ENCODE measurements at regions not wholly inside any gene's neighbourhood (a gene's known extent, or its start where the extent isn't known, plus 50 kb on each side); places are given as distances from the start of the nearest gene placed in this dataset.

DNA sequence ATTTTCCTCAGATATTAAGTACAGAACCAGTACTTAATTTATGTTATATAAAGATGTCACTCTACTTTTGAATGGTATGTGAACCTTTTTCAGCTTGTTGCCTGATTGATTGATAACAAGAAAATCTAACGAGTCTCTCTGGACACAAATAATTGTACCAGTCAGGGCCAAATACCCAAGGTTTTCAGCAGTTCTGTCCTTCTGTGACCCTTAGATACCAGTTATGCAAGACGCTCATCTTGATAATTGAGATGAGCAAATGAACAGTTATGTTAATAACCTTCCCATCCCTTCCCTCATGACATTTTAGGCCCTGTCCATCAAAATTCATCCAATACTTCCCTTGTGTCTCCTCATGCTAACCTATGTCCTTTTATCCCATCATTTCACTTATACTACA, 185.9 kb upstream of the G2E3 start:
- no peak for TF ChIP-seq NFIC (IDR thresholded peaks at IDR 0.05)

DNA sequence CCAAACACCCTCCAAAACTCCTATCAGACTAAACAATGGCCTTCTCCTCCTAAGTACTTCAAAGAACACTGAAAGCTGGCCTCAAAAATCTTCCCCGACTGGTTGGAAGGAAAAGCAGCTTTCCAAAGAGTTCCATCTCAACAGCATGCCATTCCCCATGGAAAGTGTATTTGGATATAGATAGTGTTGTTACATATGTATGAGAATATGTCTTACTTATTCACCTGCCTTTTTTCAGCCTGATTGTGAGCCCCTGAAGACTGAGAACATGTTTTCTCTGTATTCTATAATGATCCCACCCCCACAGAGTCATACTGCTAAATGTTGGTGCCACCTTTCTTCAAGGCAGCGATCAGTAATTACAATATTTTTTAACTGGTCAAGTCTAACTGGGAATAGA, 185.4 kb upstream of the G2E3 start:
- TF ChIP-seq EGR1 (IDR thresholded peaks at IDR 0.05) = no peak
- no peak for TF ChIP-seq ZBTB7A (IDR thresholded peaks at IDR 0.05; ENCODE audit: low read depth)
- no peak for TF ChIP-seq TEAD4 (IDR thresholded peaks at IDR 0.05)

DNA sequence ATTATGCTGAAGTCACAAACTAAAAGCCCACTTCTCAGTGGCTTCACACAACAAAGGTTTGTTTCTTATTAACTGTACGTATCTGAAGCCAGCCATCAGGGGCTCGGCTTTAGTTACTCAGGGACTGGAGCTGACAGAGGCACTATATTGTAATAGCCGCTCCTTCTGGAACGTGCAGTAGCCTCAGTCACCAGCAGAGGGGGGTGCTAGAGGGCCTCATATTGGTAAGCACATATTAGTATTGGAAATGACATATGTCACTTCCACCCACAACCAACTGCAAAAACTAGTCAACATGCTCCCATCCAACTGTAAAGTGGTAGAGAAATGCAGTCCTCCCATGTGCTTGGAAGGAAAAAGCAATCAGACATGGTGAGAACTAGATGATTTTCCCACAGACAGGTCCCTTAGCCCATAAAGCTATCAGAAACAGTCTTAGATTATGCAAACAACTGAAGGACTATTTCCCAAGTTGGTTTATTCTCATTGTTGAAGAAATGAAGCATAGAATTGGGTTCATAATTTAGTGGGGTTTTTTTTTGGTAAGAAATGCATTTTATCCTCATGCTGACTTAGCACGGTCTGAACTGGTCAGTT, 183.6 kb upstream of the G2E3 start:
- TF ChIP-seq NFIC (IDR thresholded peaks at IDR 0.05) = no peak
- no peak for TF ChIP-seq TAF1 (IDR thresholded peaks at IDR 0.05; ENCODE audit: low read depth)
- peak; percentile 63 for TF ChIP-seq RAD21 (IDR thresholded peaks at IDR 0.05; ENCODE audit: low read depth)
- no peak for TF ChIP-seq EGR1 (IDR thresholded peaks at IDR 0.05)
- TF ChIP-seq, protein P1, sequence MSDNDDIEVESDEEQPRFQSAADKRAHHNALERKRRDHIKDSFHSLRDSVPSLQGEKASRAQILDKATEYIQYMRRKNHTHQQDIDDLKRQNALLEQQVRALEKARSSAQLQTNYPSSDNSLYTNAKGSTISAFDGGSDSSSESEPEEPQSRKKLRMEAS (IDR thresholded peaks at IDR 0.05) = no peak
- no peak for TF ChIP-seq ZBTB7A (IDR thresholded peaks at IDR 0.05; ENCODE audit: low read depth)

DNA sequence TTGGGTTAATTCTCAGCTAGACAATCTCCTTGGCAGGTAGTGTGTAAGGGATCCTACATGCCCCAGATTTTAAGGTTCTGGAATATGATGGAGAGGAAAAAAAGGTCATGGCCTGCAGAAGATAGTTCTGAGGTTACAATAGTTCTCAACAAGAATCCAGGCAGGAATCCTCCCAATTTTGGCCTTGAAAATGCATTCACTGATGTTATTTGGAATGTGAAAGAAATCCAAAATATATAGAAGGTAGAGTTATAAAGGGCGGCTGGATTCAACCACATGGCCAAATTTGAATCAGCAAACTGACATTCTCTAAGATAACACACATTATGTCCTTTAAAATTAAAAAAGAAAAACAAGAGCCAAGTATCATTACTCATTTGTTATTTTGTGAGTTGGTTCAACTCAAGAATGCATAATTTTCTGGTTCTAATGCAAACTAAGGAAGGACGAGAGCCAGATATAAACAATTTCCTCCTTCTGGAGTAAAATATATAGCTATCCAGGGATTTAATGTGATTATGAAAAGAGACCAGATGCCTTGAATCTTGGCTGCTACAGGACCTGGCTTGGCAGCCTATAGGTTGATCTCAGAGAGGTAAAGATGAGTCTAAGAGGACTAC, 177.0 kb upstream of the G2E3 start:
- TF ChIP-seq CREB1 (IDR thresholded peaks at IDR 0.05; ENCODE audit: low read depth) (no peak), TEAD4 (IDR thresholded peaks at IDR 0.05) (no peak), TCF12 (IDR thresholded peaks at IDR 0.05; ENCODE audit: low read depth) (no peak), RAD21 (IDR thresholded peaks at IDR 0.05; ENCODE audit: low read depth) (no peak), FOXM1 (IDR thresholded peaks at IDR 0.05; ENCODE audit: borderline replicate concordance, low read depth) (no peak), TAF1 (IDR thresholded peaks at IDR 0.05; ENCODE audit: low read depth) (no peak), EP300 (IDR thresholded peaks at IDR 0.05; ENCODE audit: borderline replicate concordance) (no peak), NFIC (IDR thresholded peaks at IDR 0.05) (no peak), ZBTB7A (IDR thresholded peaks at IDR 0.05; ENCODE audit: low read depth) (no peak), EGR1 (IDR thresholded peaks at IDR 0.05) (no peak), YY1 (IDR thresholded peaks at IDR 0.05; ENCODE audit: low read depth) (no peak), CEBPB (IDR thresholded peaks at IDR 0.05) (no peak)
- TF ChIP-seq, protein P2, sequence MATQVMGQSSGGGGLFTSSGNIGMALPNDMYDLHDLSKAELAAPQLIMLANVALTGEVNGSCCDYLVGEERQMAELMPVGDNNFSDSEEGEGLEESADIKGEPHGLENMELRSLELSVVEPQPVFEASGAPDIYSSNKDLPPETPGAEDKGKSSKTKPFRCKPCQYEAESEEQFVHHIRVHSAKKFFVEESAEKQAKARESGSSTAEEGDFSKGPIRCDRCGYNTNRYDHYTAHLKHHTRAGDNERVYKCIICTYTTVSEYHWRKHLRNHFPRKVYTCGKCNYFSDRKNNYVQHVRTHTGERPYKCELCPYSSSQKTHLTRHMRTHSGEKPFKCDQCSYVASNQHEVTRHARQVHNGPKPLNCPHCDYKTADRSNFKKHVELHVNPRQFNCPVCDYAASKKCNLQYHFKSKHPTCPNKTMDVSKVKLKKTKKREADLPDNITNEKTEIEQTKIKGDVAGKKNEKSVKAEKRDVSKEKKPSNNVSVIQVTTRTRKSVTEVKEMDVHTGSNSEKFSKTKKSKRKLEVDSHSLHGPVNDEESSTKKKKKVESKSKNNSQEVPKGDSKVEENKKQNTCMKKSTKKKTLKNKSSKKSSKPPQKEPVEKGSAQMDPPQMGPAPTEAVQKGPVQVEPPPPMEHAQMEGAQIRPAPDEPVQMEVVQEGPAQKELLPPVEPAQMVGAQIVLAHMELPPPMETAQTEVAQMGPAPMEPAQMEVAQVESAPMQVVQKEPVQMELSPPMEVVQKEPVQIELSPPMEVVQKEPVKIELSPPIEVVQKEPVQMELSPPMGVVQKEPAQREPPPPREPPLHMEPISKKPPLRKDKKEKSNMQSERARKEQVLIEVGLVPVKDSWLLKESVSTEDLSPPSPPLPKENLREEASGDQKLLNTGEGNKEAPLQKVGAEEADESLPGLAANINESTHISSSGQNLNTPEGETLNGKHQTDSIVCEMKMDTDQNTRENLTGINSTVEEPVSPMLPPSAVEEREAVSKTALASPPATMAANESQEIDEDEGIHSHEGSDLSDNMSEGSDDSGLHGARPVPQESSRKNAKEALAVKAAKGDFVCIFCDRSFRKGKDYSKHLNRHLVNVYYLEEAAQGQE (IDR thresholded peaks at IDR 0.05; ENCODE audit: low read depth) = no peak
- TF ChIP-seq, protein P3, sequence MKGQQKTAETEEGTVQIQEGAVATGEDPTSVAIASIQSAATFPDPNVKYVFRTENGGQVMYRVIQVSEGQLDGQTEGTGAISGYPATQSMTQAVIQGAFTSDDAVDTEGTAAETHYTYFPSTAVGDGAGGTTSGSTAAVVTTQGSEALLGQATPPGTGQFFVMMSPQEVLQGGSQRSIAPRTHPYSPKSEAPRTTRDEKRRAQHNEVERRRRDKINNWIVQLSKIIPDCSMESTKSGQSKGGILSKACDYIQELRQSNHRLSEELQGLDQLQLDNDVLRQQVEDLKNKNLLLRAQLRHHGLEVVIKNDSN (IDR thresholded peaks at IDR 0.05) = no peak
- TF ChIP-seq, protein P1 (IDR thresholded peaks at IDR 0.05) = no peak

DNA sequence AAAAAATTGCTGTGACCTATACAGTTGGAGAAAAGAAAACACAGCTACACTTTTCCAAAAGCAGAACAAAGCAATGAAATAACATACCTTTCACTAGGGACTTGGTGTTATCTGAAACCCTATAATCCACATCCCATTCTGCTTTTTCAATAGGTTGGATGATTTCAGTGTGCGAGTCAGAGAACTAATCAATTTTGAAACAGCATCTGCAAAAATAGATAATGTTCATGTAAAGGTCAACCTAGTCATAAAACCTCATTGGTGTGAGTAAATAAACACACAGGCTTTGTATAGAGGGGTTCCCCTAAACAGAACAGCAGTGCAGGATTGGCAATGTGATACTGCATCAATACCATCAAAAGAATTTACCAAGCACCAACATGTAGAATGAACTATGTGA, 173.0 kb upstream of the G2E3 start:
- TF ChIP-seq YY1 (IDR thresholded peaks at IDR 0.05; ENCODE audit: low read depth) (no peak), TAF1 (IDR thresholded peaks at IDR 0.05; ENCODE audit: low read depth) (no peak), TEAD4 (IDR thresholded peaks at IDR 0.05) (no peak), FOXM1 (IDR thresholded peaks at IDR 0.05; ENCODE audit: borderline replicate concordance, low read depth) (no peak), EP300 (IDR thresholded peaks at IDR 0.05; ENCODE audit: borderline replicate concordance) (no peak), ZBTB7A (IDR thresholded peaks at IDR 0.05; ENCODE audit: low read depth) (no peak)
- TF ChIP-seq, protein P1 (IDR thresholded peaks at IDR 0.05) = no peak
- TF ChIP-seq, protein P2 (IDR thresholded peaks at IDR 0.05; ENCODE audit: low read depth) = no peak

DNA sequence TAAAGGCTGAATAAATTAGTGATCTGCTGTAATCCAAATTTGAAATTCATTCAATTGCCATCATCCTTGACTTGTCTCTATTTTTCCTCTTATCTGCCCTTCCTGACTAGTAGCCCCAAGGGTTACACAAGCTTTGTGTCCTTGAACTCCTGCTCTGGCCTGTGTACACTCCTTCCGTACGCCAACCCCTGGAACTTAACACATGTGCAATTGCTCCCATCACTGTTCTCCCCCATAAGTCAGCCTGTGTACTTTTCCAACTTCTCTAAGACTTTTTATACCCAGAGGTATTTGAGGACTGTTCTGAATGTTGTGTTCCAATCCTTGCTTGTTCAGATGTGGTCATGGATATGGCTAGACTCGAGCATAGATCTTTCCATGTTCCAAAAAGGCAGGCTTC, 171.1 kb upstream of the G2E3 start:
- TF ChIP-seq TAF1 (IDR thresholded peaks at IDR 0.05; ENCODE audit: low read depth) (no peak), NFIC (IDR thresholded peaks at IDR 0.05) (no peak), CEBPB (IDR thresholded peaks at IDR 0.05) (no peak), RAD21 (IDR thresholded peaks at IDR 0.05; ENCODE audit: low read depth) (no peak), ZBTB7A (IDR thresholded peaks at IDR 0.05; ENCODE audit: low read depth) (no peak), FOXM1 (IDR thresholded peaks at IDR 0.05; ENCODE audit: borderline replicate concordance, low read depth) (no peak)
